Stimulated activated naive CD8-positive, alpha-beta T cell treated with anti-CD3 and anti-CD28 coated beads, Interleukin-15, amount 100 ng/mL, for 72 hours (primary cell): ENCODE measurements at regions not wholly inside any gene's neighbourhood (a gene's known extent, or its start where the extent isn't known, plus 50 kb on each side); places are given as distances from the start of the nearest gene placed in this dataset.
A peak's percentile ranks its signal among the peaks of the same experiment; 100 is the strongest.
"Not testable (repeated sequence)": the region's sequence is repeated elsewhere in the genome, so short reads cannot be mapped to it uniquely, and the experiment has no call there.

Source experiments
- ATAC-seq: fragments of 150-1000 bp; cut with Tn5 transposase; 2 replicates; pipeline ENCODE4 v1.10.0; 2021; ENCODE audit warnings: mild to moderate bottlenecking, moderate library complexity
- DNase-seq, 2 donors: peaks; one replicate each; pipeline ENCODE4 v3.0.0; 2021 to 2022
- H3K27ac Mint-ChIP-seq, 2 donors: one replicate each; pipeline ENCODE4 v1.8.0; 2022; ENCODE audit warnings: mild to moderate bottlenecking in 2 of 2, mixed read lengths in 2 of 2, moderate library complexity in 2 of 2
- H3K27me3 Mint-ChIP-seq: one replicate; pipeline ENCODE4 v1.8.0; 2022; ENCODE audit warnings: mixed read lengths
- H3K4me1 Mint-ChIP-seq: one replicate; pipeline ENCODE4 v1.8.0; 2022; ENCODE audit warnings: mild to moderate bottlenecking, mixed read lengths
- H3K4me3 Mint-ChIP-seq, 2 donors: one replicate each; pipeline ENCODE4 v1.8.0; 2022; ENCODE audit warnings: mild to moderate bottlenecking in 2 of 2, mixed read lengths in 2 of 2, moderate library complexity in 1 of 2
- H3K9me3 Mint-ChIP-seq, 2 donors: one replicate each; pipeline ENCODE4 v1.8.0; 2022; ENCODE audit warnings: mixed read lengths in 2 of 2

GRCh38 chr4:19195696-19196095 lies 1056.0 kb upstream of the SLIT2 start:
- Mint-ChIP-seq H3K4me3 (no peak overlapping the region), H3K4me1 (no peaks in the 10 kb centered on the region), H3K9me3 (peaks cover 0 to 8% of the 10 kb centered on the region in 2 donors), H3K27ac (no peak overlapping the region), H3K27me3 (no peaks in the 10 kb centered on the region)
- DNase-seq = no peak
- no peak for ATAC-seq

- DNase-seq (no peak), ATAC-seq (no peak)
- Mint-ChIP-seq H3K4me1 (no peaks in the 10 kb centered on the region), H3K9me3 (peaks cover 0 to 8% of the 10 kb centered on the region in 2 donors), H3K27ac (no peak overlapping the region), H3K4me3 (no peak overlapping the region), H3K27me3 (no peaks in the 10 kb centered on the region)
Observed at GRCh38 chr4:19194672-19195071, 1057.0 kb upstream of the SLIT2 start.

DNA sequence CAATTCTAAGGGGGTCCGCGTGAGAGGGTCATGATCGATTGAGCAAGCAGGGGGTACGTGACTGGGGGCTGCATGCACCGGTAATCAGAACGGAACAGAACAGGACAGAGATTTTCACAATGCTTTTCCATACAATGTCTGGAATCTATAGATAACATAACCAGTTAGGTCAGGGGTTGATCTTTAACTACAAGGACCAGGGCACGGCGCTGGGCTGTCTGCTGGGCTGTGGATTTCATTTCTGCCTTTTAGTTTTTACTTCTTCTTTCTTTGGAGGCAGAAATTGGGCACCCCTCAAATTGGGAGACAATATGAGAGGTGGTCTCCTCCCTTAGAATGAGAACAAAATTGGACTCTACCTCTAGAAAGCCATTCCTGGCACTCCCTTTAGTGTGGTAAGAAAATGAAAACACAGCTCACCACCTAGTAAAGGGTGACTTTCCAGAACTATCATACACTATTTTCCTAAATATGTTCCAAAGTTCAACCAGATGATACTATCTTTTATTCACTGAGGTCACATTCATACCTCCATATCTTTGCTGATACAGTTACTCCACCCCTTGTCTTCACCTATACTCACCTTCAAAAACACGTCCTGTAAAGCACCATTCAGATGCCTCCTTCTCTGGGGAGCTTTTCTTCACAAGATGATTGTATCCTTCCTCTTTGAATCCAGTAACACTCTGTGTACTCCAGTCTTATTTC lies 1058.3 kb upstream of the SLIT2 start:
- ATAC-seq = no peak
- no peak overlapping the region for H3K4me3 Mint-ChIP-seq

DNA sequence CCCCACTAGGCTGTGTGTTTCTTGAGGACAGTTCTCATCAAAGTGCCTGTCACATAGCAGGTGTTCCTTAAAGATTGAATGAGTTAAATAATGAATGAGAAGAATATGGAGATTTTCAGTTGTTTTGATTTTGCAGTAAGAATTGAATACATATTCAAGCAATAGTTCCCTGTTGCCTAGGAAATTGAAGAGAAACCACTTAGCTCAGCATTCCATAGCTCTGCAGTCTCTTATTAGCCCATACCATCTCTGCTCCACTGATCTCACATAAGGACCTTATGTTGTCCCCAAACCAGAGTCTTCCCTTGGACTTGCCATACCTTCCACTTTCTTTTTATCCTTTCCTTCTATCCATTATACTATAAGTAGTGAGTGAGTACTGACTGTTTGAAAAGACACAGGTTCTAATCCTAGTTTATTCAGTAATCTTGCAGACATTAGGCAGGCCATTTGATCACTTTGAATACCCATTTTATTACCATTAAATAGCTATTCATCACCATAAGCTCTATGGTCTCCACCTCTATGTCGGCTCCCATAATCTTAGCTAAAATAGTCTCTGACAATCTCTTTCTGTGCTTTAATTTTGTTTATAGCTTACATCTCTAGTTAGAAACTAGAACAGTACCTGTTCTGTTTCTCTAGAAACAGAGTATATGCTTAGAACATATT lies 1059.6 kb upstream of the SLIT2 start:
- Mint-ChIP-seq H3K4me3 (no peak overlapping the region), H3K27ac (no peak overlapping the region), H3K27me3 (no peaks in the 10 kb centered on the region), H3K4me1 (no peaks in the 10 kb centered on the region), H3K9me3 (peaks cover 0 to 9% of the 10 kb centered on the region in 2 donors)
- DNase-seq (no peak), ATAC-seq (no peak)

More for the DNA sequence above, 1058.3 kb upstream of the SLIT2 start:
- DNase-seq = no peak
- H3K27ac Mint-ChIP-seq = no peak overlapping the region
- H3K9me3 Mint-ChIP-seq = peaks cover 0 to 4% of the 10 kb centered on the region in 2 donors
- no peaks in the 10 kb centered on the region for H3K4me1 Mint-ChIP-seq
- no peaks in the 10 kb centered on the region for H3K27me3 Mint-ChIP-seq

GRCh38 chr4:19187691-19188090 lies 1064.0 kb upstream of the SLIT2 start:
- H3K4me1 Mint-ChIP-seq = no peaks in the 10 kb centered on the region
- no peak for ATAC-seq
- H3K4me3 Mint-ChIP-seq = no peak overlapping the region

GRCh38 chr4:19187096-19187495 lies 1064.6 kb upstream of the SLIT2 start:
- Mint-ChIP-seq H3K27ac (peak overlapping the region in 1 of 2 donors; percentile 86), H3K4me3 (no peak overlapping the region), H3K9me3 (peaks cover under 1 to 5% of the 10 kb centered on the region in 2 donors), H3K27me3 (no peaks in the 10 kb centered on the region), H3K4me1 (no peaks in the 10 kb centered on the region)
- DNase-seq (no peak), ATAC-seq (no peak)

More at GRCh38 chr4:19187691-19188090, 1064.0 kb upstream of the SLIT2 start:
- Mint-ChIP-seq H3K9me3 (peaks cover 0 to 5% of the 10 kb centered on the region in 2 donors), H3K27me3 (no peaks in the 10 kb centered on the region), H3K27ac (no peak overlapping the region)
- no peak for DNase-seq

DNA sequence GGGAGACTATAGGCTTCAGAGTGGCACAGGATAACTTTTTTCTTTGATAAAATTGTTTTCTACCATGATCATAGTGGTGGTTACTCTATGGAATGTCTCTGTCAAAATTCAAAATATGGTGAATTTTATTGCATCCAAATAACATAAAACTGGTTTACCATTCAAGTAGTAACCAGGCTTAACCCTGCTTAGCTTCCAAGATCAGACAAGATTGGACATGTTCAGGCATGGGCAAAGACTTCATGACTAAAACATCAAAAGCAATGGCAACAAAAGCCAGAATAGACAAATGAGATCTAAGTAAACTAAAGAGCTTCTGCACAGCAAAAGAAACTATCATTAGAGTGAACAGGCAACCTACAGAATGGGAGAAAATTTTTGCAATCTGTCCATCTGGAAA lies 1070.1 kb upstream of the SLIT2 start:
- not testable (repeated sequence) for H3K27me3 Mint-ChIP-seq, H3K4me3 Mint-ChIP-seq, ATAC-seq, DNase-seq, H3K4me1 Mint-ChIP-seq, H3K27ac Mint-ChIP-seq
- H3K9me3 Mint-ChIP-seq = peaks cover 7 to 13% of the 10 kb centered on the region in 2 donors

- ATAC-seq = no peak
- Mint-ChIP-seq H3K27me3 (no peaks in the 10 kb centered on the region), H3K9me3 (peaks cover 7 to 13% of the 10 kb centered on the region in 2 donors)
Observed at GRCh38 chr4:19178835-19179234, 1072.9 kb upstream of the SLIT2 start.

DNA sequence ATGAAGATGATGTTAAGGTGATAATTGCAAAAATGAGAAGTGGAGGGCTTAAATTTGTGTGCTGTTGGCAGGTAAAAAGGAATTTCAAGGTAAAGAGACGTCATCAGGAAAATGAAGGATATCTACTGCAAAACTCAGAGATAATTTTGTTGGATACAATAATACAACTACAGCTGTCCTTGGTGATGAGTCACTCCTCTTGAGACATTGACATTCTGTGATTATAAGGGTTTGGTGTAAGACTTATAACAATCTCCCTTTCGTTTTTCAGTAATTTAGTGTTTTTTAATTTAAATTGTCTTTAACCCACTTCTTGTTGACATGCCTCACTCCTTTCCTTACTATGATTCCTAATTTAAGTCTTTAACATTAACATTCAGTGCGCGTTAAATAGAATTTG lies 1074.1 kb upstream of the SLIT2 start:
- Mint-ChIP-seq H3K27ac (no peak overlapping the region), H3K4me3 (no peak overlapping the region), H3K9me3 (peaks cover 7 to 13% of the 10 kb centered on the region in 2 donors), H3K27me3 (no peaks in the 10 kb centered on the region), H3K4me1 (no peaks in the 10 kb centered on the region)
- DNase-seq (no peak), ATAC-seq (no peak)

More at GRCh38 chr4:19178835-19179234, 1072.9 kb upstream of the SLIT2 start:
- no peaks in the 10 kb centered on the region for H3K4me1 Mint-ChIP-seq
- DNase-seq = no peak
- H3K4me3 Mint-ChIP-seq = no peak overlapping the region
- H3K27ac Mint-ChIP-seq = no peak overlapping the region

DNA sequence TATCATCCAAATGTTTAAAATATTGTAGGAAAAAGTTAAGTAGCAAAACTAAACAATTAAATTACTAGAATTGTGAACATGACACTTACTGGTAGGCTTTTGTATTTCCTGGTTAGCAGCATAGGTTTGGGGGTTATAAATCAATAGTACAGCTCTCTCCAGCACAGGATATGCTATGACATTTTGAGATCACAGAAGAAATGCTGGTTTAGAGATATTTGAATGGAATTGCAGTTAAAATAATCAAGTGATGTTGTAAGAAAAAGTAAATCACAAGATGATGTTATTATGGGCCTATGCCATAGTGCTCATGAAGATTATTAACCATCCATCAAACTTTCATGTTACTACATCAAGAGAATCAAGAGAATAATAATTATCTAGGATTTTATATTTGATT lies 1079.9 kb upstream of the SLIT2 start:
- Mint-ChIP-seq H3K9me3 (peaks cover 0 to 5% of the 10 kb centered on the region in 2 donors), H3K27me3 (no peaks in the 10 kb centered on the region), H3K4me3 (no peak overlapping the region), H3K27ac (no peak overlapping the region), H3K4me1 (no peaks in the 10 kb centered on the region)
- DNase-seq (no peak), ATAC-seq (no peak)

DNA sequence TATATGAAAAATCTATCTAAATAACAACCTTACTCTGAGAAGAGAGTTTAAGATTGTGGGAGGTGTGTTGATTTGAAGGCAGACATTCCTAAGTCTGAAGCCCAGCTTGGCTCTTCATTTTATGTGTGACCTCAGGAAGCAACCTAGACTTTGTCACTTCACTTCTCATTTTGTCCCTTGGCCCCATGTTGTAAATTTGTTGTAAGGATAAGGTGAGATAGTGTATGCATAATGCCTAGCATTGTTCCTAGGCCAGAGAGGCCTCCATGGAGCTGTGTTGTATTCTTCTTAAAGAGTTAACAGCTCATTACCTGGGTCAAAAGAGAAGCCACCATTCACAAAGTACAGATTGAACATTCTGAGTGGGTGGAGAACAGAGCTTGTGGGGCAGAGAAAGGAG lies 1084.4 kb upstream of the SLIT2 start:
- no peak for ATAC-seq
- no peak for DNase-seq
- peaks cover 5 to 6% of the 10 kb centered on the region in 2 donors for H3K9me3 Mint-ChIP-seq
- no peak overlapping the region for H3K4me3 Mint-ChIP-seq
- H3K27ac Mint-ChIP-seq = no peak overlapping the region
- H3K4me1 Mint-ChIP-seq = no peaks in the 10 kb centered on the region
- H3K27me3 Mint-ChIP-seq = no peaks in the 10 kb centered on the region

- no peak for ATAC-seq
- Mint-ChIP-seq H3K27ac (no peak overlapping the region), H3K9me3 (peaks cover 5 to 6% of the 10 kb centered on the region in 2 donors), H3K4me1 (no peaks in the 10 kb centered on the region), H3K4me3 (no peak overlapping the region), H3K27me3 (no peaks in the 10 kb centered on the region)
- no peak for DNase-seq
Observed at GRCh38 chr4:19164334-19164733, 1087.4 kb upstream of the SLIT2 start.

DNA sequence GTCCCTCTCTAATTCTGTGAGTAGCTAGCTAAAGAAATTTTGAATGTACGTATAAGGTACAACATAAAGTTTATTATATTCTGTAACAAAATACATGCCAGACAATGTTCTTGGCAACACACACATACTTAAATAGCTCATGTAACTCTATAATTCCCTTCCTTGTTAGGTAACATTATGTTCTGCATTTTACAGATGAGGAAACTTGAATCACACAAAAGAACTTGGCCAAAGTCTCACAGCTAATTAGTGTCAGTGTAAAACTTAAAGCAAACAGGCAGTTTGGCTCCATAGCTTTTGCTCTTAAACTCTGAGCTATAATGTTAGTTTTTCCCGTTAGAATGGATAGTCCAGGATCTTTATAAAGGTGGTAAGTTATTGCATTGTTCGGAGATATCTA lies 1091.8 kb upstream of the SLIT2 start:
- Mint-ChIP-seq H3K27ac (no peak overlapping the region), H3K27me3 (no peaks in the 10 kb centered on the region), H3K9me3 (peaks cover 12 to 14% of the 10 kb centered on the region in 2 donors), H3K4me3 (no peak overlapping the region), H3K4me1 (no peaks in the 10 kb centered on the region)
- ATAC-seq (no peak), DNase-seq (no peak)

DNA sequence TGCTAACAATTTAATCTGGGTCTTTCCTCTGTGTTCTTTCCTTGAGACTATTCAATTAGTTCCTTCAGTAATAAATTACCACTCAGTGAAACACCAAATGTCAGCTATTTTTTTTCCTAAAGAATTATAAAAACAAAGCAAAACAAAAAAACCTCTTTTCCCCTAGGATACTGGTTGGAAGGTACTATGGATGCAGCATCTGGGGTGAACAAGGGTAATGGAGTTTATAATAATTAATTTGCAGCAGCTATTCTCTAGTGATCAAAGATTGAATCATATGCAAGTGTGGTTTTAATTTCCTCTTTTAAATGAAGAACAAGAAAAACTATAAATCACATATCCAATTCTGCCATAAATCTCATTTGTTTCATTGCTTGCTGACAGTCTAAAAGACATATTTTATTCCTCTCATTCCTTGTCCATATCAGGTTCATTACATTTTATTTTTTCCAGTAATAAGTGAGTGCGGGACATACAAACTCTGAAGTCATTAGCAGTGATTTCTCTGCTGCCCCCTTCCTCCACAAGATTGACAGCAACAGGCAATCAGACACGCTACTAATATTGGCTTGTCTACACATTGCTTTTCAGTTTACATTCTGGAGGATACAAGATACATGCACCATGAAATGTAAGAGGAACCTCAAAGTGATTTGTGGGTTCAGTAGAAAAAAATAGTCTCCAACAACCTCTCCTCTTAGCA lies 1093.4 kb upstream of the SLIT2 start:
- Mint-ChIP-seq H3K4me3 (no peak overlapping the region), H3K9me3 (peaks cover 12 to 20% of the 10 kb centered on the region in 2 donors), H3K27me3 (no peaks in the 10 kb centered on the region), H3K27ac (no peak overlapping the region), H3K4me1 (no peaks in the 10 kb centered on the region)
- DNase-seq (no peak), ATAC-seq (no peak)

DNA sequence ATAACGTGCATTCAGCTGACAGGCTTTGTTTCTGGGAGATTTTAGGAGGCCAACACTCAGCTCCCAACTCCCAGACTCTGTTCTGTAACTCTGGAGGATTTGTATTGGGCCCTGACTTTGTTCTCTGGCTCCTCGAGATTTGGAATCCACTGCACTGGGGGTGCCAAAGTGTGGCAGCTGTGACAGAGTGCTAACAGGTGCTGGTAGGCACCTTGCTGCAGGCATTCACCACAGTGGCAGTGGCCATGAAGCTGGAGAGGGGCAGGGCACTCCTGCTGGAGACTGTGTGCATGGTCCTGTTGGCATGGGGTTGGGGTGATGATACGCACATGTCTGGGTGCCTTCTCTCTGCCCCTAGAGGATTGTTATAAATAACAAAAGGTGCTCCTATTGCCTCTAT lies 1094.9 kb upstream of the SLIT2 start:
- Mint-ChIP-seq H3K4me1 (no peaks in the 10 kb centered on the region), H3K27ac (no peak overlapping the region), H3K27me3 (no peaks in the 10 kb centered on the region), H3K4me3 (no peak overlapping the region), H3K9me3 (peaks cover 12 to 20% of the 10 kb centered on the region in 2 donors)
- ATAC-seq (no peak), DNase-seq (no peak)

- no peak overlapping the region for H3K4me3 Mint-ChIP-seq
- DNase-seq = no peak
- H3K27ac Mint-ChIP-seq = no peak overlapping the region
- H3K4me1 Mint-ChIP-seq = no peaks in the 10 kb centered on the region
- ATAC-seq = no peak
- no peaks in the 10 kb centered on the region for H3K27me3 Mint-ChIP-seq
- peaks cover 12 to 20% of the 10 kb centered on the region in 2 donors for H3K9me3 Mint-ChIP-seq
Observed at GRCh38 chr4:19155568-19155967, 1096.1 kb upstream of the SLIT2 start.
